Esophagus squamous epithelium (tissue), 4 donors: ENCODE measurements at regions not wholly inside any gene's neighbourhood (a gene's known extent, or its start where the extent isn't known, plus 50 kb on each side); places are given as distances from the start of the nearest gene placed in this dataset.

Experiments used
- POLR2A ChIP-seq, 4 donors: fragments of 450-650 bp; IDR thresholded peaks; one replicate each; pipeline ENCODE4 v1.6.1; 2017; ENCODE audit warnings: antibody characterized with exemption in 4 of 4, mild to moderate bottlenecking in 4 of 4, moderate library complexity in 3 of 4
- TF ChIP-seq, protein P1 (sequence below), 6 experiments: fragments of 450-650 bp in 4 of 6; fragments of 200-600 bp in 2 of 6; sonication (generic) in 2 of 6; IDR thresholded peaks; one replicate each; pipeline ENCODE4 v1.5.1; 2016 to 2019; ENCODE audit warnings: antibody characterized with exemption in 6 of 6, mild to moderate bottlenecking in 4 of 6, moderate library complexity in 4 of 6

DNA sequence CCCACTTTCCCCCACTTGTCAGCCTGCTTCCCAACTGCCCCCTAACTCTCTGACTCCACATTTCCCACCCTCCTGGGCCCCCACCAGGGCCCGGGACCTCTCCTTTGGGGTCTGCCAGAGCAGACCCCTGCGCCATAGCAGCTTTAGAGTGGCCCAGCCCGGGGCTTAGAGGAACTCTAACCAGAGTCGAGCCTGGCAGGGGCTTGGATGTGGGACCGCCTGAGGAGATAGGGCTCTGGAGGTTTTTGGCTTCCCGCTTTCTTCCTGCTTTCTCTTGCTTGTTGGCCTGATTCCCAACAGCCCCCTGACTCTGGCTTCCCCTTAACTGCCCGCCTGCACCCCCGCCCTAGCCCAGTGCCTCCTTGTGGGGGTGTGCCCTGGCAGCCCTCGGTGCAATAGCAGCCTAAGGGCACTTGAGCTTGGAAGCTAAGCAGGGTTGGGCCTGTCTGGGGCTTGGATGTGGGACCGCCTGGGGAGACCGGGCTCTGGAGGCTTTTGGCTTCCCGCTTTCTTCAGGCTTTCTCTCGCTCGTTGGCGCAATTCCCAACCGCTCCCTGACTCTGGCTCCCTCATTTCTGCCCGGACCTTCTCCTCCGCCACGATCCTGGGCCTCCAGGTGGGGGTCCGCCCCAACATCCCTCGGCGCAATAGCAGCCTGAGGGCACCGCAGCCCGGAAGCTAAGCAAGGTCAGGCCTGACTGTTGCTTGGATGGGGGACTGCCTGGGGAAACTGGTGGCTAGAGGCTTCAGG, 2292.0 kb downstream of the TP53TG3F start:
- TF ChIP-seq, protein P1, sequence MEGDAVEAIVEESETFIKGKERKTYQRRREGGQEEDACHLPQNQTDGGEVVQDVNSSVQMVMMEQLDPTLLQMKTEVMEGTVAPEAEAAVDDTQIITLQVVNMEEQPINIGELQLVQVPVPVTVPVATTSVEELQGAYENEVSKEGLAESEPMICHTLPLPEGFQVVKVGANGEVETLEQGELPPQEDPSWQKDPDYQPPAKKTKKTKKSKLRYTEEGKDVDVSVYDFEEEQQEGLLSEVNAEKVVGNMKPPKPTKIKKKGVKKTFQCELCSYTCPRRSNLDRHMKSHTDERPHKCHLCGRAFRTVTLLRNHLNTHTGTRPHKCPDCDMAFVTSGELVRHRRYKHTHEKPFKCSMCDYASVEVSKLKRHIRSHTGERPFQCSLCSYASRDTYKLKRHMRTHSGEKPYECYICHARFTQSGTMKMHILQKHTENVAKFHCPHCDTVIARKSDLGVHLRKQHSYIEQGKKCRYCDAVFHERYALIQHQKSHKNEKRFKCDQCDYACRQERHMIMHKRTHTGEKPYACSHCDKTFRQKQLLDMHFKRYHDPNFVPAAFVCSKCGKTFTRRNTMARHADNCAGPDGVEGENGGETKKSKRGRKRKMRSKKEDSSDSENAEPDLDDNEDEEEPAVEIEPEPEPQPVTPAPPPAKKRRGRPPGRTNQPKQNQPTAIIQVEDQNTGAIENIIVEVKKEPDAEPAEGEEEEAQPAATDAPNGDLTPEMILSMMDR (IDR thresholded peaks at IDR 0.05): no peak
- TF ChIP-seq POLR2A (IDR thresholded peaks at IDR 0.05): no peak
